AG10803 (cell line): ENCODE measurements at regions not wholly inside any gene's neighbourhood (a gene's known extent, or its start where the extent isn't known, plus 50 kb on each side); places are given as distances from the start of the nearest gene placed in this dataset.
"Not testable (repeated sequence)": the region's sequence is repeated elsewhere in the genome, so short reads cannot be mapped to it uniquely, and the experiment has no call there.

Source experiments
- DNase-seq: peaks from one replicate; pipeline ENCODE4 v3.0.0; 2010; ENCODE audit warnings: low read depth
- H3K4me3 ChIP-seq: 2 replicates; pipeline ENCODE4 v1.5.1; 2011; ENCODE audit warnings: mild to moderate bottlenecking, low read length, control low read depth
- CTCF ChIP-seq: conservative IDR thresholded peaks from 2 replicates; pipeline ENCODE4 v1.5.1; 2011; ENCODE audit warnings: mild to moderate bottlenecking, low read length, control low read depth, inconsistent platforms

- no peak for DNase-seq
- TF ChIP-seq CTCF: no peak
- H3K4me3 ChIP-seq: no peak overlapping the region
These were observed 157.4 kb downstream of the SUCLG1 start for GRCh38 chr2:84301717-84302116.

GRCh38 chr2:84300696-84301029 lies 158.4 kb downstream of the SUCLG1 start:
- H3K4me3 ChIP-seq: no peak overlapping the region
- DNase-seq: no peak
- TF ChIP-seq CTCF: no peak

- not testable (repeated sequence) for H3K4me3 ChIP-seq, DNase-seq
These were observed 158.9 kb downstream of the SUCLG1 start for GRCh38 chr2:84300001-84300695.

GRCh38 chr2:84299211-84299775 lies 159.8 kb downstream of the SUCLG1 start:
- DNase-seq: no peak
- TF ChIP-seq CTCF: no peak
- H3K4me3 ChIP-seq: no peak overlapping the region

GRCh38 chr2:84297155-84297554 lies 161.9 kb downstream of the SUCLG1 start:
- no peak for DNase-seq
- TF ChIP-seq CTCF: no peak
- no peak overlapping the region for H3K4me3 ChIP-seq

GRCh38 chr2:84293791-84294380 lies 165.2 kb downstream of the SUCLG1 start:
- DNase-seq: no peak
- no peak overlapping the region for H3K4me3 ChIP-seq
- no peak for TF ChIP-seq CTCF

GRCh38 chr2:84292545-84292944 lies 166.5 kb downstream of the SUCLG1 start:
- H3K4me3 ChIP-seq: no peak overlapping the region
- no peak for TF ChIP-seq CTCF
- no peak for DNase-seq
